ENCODE measurements at regions not wholly inside any gene's neighbourhood (a gene's known extent, or its start where the extent isn't known, plus 50 kb on each side); places are given as distances from the start of the nearest gene placed in this dataset.
"Not testable (repeated sequence)": the region's sequence is repeated elsewhere in the genome, so short reads cannot be mapped to it uniquely, and the experiment has no call there.

DNA sequence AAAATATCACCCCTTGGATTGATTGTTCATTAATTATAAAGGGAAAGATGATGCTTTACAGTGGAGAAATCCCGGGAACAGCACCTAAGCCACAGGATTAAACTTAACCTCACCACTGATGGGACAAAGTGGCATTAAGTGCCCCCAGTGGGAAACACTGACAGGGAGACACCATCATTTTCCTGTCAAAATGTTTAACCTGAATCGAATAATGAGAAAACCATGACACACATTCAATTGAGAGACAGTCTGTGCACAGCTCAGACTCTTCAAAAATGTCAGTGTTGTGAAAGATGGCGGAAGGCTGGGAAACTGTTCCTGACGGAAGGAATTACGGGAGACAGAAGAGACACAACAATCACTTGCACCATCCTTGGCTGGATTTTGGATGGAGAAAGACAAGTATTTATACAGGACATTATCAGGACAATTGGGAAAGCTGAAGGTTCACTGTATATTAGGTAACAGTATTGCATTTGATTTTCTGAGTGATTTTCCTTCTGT is 111.8 kb upstream of the ASB18 start:
- DNase-seq = no peak

DNA sequence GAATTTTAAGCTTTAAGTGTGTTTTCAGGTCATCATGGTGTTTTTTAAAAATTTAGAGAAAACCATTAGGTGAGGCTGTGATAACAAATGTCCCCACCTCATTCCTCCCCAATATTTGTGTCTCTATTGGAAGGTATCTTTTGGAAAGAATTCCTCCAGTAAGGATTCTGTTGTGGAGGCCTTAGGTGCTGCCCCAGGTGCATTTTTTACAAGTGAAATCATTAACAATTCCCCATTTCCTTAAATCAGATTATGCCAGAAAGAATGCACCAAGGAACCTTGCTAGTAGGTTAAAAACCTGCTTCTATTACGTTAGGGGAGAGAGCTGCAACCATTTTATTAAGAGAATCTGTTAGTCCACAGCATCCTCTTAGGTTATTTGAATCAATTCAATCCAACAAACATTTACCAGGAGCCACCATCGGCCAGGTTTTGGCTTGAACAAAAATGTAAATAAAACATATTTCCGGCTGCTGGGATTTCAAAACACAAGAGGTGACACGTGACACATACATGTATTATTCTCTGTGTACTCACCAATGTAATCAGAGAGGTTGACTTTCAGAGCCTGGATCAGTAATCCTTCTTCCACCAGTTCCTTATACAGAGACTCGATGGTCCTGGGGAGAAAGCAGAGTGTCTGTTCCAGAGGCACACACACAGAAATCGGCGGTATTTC is 112.5 kb upstream of the ASB18 start:
- DNase-seq = no peak

DNA sequence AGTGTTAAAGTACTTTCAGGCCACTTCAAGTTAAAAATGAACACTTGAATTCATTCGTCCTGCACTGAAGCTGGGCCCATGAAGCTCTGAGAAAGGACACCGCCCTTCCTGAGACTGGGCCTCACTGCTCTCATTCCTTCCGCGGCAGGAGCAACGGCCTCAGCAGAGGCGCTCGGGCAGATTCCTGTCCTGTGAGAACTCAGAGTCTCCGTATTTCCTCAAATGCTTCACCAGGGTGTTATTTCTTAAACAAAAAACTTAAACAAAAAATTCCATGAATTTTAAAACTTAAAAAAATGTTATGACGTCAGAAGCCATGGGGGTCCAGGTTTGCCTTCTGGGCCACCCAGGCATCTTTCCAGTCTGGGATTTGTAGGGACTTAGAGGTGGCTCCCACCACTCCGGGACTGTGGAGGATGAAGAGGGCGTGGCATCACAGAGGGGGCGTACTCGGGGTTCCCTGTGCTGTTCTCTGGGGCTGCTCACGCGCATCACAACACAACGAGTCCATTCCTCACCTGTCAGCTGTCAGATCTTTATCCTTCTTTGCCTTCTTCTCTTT is 115.9 kb upstream of the ASB18 start:
- DNase-seq = no peak

DNA sequence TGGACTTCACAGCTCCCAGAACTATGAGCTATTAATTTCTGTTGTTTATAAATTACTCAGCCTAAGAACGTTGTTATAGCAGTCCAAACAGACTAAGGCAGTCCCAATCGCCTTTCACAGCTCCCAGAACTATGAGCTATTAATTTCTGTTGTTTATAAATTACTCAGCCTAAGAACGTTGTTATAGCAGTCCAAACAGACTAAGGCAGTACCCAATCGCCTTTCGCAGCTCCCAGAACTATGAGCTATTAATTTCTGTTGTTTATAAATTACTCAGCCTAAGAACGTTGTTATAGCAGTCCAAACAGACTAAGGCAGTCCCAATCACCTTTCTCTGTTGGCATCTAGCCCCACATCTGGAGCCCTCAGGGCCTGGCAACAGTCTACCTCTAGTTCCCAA is 117.0 kb upstream of the ASB18 start:
- not testable (repeated sequence) for DNase-seq

DNA sequence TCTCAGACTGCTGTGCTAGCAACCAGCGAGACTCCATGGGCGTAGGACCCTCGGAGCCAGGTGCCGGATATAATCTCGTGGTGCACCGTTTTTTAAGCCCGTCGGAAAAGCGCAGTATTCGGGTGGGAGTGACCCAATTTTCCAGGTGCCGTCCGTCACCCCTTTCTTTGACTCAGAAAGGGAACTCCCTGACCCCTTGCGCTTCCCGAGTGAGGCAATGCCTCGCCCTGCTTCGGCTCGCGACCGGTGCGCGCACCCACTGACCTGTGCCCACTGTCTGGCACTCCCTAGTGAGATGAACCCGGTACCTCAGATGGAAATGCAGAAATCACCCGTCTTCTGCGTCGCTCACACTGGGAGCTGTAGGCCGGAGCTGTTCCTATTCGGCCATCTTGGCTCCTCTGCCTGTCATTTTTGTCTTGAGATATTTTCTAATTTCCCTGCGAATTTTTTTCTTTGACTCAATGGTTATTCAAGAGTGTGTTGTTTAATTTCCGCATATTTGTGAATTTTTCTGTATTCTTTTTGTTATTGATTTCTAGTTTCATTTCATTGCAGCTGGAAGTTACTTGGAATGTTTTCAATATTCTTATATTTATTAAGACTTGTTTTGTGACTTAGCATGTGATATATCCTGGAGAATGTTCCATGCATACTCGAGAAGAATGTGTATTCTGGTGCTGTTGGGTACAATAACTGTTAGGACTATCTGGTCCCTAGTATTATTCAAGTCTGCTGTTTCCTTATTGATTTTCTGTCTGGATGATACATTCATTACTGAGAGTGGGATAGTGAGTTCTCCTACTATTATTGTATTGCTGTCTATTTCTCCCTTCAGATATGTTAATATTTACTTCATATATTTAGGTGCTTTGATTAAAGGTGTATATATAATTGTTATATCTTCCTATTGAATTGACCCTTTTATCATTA is 125.3 kb upstream of the ASB18 start:
- DNase-seq = not testable (repeated sequence)

DNA sequence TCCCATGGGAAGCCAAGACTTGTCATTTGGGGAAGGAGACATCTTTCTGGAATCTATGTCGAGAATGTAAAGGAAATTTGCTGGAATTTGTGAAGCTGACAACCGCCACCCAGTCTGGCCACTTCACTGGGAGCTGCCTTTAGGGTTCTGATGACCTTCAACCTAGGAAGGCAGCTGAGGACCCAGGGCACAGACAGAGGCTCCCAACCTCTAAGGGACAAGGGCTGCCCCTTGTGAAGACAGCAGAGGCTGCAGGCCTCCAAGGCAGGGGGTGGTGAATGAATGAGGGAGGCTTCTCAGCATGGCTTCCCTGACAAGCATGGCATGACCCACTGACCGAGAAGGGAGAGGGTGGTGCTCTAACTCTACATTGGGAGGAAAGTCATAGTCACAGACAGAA is 128.9 kb upstream of the ASB18 start:
- no peak for DNase-seq

DNA sequence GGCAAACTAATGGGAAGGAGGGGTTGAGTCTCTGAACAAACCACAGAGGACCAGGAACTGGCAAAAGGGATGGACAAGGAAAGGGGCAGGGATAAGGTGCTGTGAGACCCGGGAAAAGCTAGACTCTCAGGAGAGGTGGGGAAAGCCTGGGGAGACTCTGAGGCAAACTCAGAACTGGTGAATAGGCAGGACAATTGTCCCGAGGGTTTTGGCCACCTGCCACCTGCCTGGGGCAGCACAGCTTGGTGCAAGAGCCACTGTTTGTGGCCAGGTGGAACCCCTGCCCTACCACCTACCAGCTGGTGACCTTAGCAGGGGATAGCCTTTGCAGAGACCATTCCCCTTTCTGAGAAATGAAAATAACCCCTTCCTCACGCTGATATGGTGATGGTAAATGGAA is 129.4 kb upstream of the ASB18 start:
- DNase-seq = no peak

DNA sequence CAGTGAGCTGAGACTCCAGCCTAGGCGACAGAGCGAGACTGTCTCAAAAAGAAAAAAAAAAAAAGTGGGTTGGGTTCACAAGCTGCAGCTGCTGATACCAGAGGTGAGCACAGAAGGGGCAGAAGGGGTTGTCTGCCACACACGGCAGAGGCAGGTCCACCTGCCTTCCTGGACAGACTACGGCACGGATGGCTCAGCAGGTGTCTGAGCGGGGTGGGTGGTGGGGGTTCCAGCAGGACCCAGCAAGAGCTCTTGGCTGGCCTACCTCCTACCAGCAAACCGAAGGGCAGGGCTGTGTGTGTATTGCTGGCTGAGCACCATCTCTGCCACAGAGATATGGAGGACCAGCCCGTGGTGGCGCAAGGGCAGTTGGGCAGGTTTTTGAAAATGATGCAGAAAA is 130.4 kb upstream of the ASB18 start:
- DNase-seq = no peak

DNA sequence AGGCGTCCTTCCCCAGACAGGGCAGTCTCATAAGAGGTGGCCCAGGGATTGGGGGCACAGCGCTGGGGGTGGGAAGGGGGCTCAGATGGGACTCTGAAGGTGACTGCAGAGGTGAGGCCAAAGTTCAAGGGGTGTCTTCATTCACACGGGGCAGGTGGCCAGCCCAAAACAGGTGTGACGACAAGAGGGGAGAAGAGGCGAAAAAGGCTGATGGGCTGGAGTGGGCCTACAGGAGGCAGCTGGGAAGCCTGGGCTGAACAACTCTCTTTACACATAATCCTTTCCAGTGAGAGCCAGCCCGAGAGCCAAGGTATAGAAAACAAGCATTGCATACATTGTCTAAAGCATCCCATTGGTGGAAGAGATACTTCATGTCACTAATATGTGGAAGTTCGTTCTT is 130.9 kb upstream of the ASB18 start:
- no peak for DNase-seq

DNA sequence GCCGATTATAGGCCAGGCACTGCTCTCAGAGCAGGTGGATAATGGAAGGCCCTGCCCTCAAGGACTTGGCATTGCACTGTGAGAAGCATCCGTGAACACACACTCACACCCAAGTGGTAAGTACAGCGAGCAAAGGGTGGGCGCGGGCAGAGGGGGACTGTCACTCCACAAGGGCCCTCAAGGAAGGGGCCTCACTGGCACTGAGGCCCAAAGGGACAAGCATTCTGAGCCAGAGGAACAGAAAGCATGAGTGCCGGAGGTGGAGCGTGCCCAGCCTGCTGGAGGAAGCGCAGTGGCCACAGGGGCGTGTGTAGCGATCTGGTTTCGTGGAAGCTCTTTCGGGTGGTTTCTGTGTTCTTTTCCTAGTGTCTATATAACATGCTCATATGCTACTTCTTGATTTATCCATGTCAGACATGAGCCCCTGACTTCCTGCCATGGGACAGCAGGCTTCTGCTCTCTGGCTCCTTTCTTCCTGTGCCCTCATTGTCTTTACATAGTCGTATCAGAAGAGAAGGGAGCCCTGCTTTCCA is 132.7 kb upstream of the ASB18 start:
- DNase-seq = no peak

DNA sequence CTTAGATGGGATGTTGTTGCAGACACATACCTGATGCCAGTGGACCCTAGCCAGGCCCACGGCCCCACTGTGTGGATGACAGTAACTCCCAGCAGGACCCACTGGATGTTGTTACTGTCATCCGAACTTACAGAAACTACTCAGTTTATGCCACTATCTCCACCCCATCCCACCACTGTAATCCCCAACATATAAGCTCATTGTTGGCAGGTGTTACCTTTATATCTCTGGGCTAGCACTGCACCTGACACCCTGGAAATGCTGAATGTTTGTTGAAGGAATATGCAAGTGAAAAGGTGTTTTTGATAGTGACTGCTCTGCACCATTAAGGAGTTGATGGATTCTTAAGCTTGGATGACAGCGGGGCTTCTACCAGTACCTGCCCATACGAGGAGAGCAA is 133.5 kb upstream of the ASB18 start:
- DNase-seq = no peak

DNA sequence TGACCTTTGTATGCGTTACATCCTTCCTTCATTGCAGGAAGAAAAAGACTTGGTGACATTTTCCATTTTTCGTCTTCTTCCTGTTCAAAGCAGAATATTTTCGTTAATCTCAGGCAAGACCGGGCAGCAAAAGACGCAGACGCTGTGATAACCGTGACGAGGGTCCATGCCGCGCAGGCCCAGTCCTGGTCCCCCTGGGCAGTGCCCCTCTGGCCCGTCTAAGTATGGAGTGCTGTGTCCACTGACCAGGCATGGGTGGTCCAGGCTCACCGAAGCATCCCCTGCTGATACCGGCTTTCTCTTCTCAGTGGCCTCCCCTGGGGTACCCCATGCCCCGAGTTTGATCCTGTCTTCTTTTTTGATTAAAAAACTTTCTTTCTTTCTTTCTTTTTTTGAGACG is 135.2 kb upstream of the ASB18 start:
- no peak for DNase-seq

DNA sequence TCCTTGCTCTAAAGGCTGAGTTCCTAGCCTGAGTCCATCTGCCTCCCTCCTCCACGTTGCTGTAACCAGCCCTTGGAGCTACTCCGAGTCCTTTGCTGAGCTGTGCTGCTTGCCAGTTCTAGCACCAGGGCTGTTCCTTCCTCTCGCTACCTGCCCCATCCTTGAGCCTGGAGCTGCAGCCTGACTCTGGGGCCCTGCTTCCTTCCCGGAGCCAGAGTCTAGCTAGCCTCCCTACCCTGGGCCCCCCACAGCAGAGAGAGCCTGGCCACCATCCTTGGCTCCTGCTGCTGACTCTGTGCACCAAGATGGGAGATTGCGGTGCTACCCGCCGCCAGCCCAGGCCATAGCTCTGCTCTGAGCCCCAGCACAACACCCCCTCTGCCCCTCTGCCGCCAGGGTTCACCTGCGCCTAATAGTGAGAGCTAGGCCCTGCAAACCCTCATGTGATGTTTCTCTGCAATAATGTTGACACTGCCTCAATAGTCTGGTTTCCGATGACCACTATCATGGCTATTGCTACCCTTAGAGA is 135.9 kb upstream of the ASB18 start:
- DNase-seq = no peak

DNA sequence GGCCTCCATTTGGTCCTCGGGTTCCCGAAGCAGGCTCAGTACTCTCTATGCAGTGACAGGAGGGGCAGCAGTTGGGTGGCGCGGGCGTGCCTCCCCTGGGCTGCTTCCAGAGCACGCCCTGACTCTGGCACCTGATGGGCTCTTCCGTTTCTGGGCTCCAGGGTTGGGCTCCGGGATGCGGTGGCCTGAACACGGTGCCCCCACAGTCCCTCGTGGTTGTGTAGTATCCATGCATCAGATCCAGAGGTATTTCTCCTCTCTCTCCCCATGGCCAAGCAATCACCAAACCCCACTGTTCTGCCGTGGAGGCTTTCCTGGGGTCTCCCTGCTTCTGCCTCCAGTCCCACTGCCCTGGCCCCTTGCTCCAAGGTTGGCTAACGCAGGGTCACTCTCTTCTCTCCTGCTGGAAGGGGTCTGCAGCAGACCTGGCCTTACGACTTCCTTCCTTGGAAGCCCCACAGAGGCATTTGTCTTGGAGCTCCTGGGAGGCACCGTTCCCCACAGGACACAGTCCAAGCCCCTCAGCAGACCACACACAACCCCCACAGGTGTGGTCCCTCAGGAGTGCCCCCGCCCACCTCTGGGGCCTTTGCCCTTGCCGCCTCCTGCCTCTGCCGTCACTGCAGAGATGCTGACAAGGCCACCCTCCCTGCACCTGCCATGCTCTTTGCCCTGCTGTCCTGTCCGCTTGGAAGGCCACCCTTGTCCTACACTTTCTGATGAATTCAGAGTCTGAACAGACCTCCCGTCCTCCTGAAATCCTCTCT is 136.6 kb upstream of the ASB18 start:
- DNase-seq = no peak

DNA sequence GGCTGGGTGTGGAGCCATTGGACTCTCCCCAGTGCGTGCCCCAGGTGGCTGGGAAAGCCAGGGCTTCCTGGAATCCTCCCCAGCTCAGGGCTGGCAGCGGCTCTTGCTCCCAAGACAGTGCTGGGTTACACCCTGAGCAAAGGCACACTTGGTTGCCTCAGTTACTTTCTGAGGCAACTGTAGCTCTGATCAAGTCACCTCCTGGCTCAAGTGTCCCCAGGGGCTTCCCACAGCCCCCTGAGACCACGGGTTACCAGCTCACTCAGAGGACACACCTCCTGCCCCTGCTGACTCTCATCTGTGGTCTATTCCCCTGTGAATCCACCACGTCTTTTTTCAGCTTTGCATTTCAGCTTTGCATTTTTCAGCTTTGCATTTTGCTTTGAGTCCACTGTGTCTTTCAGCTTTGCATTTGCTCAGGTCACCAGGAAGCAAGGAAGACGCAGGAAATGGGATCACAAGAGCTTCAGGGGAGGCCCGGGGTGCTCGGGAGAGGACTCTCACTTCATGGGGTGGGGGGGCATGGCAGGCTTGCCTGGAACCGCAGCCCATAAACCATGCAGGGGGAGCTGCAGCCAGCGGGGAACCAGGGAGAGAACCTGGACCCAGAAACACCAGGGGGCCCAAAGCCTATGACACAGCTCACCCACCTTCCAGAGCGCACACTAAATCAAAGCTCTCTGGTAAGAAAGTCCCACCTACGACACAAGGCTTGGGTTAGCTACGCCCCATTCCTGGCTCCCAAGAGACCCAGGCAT is 138.0 kb upstream of the ASB18 start:
- DNase-seq = no peak

DNA sequence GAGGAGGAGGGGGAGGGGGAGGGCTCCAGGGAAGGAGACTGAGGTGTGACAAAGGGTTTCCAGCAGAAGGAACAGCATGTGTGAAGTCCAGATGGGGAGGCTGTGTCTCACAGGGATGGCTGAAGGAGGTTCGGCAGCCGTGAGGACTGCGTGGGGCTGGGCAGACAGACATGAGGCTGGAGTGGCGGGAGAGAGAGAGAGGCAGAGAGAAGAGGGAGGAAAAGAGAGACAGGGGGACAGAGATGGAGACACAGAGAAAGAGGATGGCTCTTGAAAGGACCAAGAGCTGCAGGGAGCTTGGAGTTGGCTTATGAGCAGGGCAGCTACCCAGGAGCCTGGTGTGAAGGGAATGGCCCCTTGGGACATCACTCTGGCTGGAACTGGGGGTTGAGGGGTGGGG is 138.9 kb upstream of the ASB18 start:
- DNase-seq = no peak

DNA sequence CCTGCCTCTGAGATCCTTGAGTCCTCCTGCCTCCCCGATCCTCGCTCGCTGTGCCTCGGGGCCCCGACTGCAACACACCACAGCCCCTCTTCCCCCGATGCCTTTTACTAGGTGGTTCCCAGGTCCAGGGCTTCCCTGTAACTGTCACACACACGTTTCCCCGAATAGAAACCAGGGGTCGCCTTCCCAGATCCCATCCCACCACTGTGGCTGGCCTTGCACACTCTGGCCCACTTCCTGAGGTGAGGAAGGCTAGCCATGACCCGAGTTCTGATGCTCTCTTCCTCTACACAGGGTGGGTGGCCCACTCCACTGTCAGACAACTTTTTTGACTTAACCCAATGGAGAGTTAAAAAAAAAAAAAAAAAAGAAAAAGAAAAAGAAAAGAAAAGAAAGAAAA is 139.6 kb upstream of the ASB18 start:
- DNase-seq = no peak

DNA sequence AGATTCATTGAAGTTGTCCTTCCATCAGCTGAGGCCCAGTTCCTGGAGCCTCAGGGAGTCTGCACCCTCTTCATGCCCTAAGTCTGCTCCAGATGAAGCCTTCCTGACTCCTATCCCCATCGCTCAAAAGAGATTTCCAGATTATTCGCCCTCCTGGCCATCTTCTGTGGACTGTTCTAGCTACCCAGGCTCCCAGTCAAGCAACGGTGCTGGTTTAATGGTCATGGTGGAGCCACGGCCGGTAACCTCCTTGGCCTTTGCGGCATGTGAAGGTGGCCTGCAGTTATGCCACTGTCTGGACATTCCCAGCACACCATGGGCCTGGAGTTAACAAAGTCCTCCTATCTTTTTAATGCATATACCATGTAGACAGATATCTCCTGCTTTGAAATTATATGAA is 140.1 kb upstream of the ASB18 start:
- no peak for DNase-seq

DNA sequence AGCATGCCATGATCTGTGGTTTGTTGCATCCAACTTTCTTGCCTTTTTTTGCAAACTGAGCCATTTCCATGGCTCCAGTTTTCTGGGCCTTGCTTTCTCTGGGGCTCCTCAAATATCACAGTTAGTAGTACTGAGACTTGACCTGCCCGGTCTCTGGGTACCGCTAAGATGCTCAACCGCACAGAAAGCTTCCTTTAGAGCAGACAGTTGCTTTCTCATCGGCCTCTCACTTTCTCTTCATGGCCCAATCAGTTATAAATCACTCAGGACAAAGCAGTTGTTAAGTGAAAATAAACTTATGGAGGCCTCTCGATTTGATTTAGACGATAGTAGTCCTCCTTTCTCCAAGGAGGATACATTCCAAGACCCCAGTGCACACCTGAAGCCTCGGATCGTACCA is 141.2 kb upstream of the ASB18 start:
- DNase-seq = no peak

DNA sequence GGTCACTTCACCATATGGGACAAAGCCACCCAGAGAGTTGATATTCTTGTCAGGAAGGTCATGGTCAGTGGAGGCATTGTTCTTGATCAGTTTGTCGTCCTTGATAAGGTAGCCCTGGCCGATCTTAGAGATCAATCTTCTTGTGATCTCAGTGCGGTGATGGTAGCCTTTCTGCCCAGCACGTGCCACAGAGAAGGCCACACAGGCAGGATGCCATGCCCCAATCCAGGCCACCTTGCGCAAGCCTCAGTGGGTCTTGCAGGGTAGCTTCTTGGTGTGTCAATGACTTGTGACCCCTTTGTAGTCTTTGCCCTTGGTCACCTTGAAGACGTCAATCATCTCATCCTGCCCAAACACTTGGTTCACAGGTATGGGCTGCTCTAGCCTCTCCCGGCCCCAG is 143.9 kb upstream of the ASB18 start:
- DNase-seq = no peak

DNA sequence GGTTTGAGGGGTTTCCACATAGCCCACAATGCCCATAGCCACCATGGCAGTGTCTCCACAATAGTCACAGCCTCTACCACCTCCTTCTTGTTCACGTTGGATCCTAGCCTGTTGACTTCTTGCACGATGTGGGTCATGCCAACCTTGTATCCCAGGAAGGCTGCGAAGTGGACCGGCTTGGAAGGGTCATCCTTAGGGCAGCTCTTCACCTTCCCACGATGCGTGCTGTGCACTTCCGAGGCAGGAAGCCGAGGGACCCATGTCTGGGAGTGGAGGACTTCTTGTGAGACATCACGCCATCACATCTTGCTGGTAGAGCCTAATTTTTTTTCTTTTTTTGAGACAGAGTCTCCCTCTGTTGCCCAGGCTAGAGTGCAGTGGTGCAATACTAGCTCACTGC is 144.6 kb upstream of the ASB18 start:
- DNase-seq = no peak

All from midbrain (tissue), 1 donor.